HFFc6 (cell line): ENCODE measurements at regions not wholly inside any gene's neighbourhood (a gene's known extent, or its start where the extent isn't known, plus 50 kb on each side); places are given as distances from the start of the nearest gene placed in this dataset.

Experiments
- DNase-seq: peaks from one replicate; pipeline ENCODE4 v3.0.0-alpha.2; 2018
- H3K27ac Mint-ChIP-seq: 2 replicates; pipeline ENCODE4 v1.8.0; 2020; ENCODE audit warnings: mild to moderate bottlenecking, mixed read lengths
- H3K27me3 Mint-ChIP-seq: 2 replicates; pipeline ENCODE4 v1.8.0; 2021; ENCODE audit warnings: mild to moderate bottlenecking, moderate library complexity, mixed read lengths; ENCODE audit not compliant: insufficient read depth
- H3K36me3 Mint-ChIP-seq: 2 replicates; pipeline ENCODE4 v1.8.0; 2021; ENCODE audit warnings: low read depth, mixed read lengths
- H3K4me1 Mint-ChIP-seq: 2 replicates; pipeline ENCODE4 v1.8.0; 2020; ENCODE audit warnings: low read depth, mixed read lengths
- H3K4me3 Mint-ChIP-seq: 2 replicates; pipeline ENCODE4 v1.8.0; 2020; ENCODE audit warnings: mild to moderate bottlenecking, moderate library complexity, mixed read lengths
- H3K9me3 Mint-ChIP-seq: 2 replicates; pipeline ENCODE4 v1.8.0; 2020; ENCODE audit warnings: mild to moderate bottlenecking, mixed read lengths
- TF ChIP-seq, protein P1 (sequence below): fragments of 200-600 bp; sonication (generic); IDR thresholded peaks from 2 replicates; pipeline ENCODE4 v1.5.0; 2021; ENCODE audit warnings: antibody characterized with exemption, mild to moderate bottlenecking

DNA sequence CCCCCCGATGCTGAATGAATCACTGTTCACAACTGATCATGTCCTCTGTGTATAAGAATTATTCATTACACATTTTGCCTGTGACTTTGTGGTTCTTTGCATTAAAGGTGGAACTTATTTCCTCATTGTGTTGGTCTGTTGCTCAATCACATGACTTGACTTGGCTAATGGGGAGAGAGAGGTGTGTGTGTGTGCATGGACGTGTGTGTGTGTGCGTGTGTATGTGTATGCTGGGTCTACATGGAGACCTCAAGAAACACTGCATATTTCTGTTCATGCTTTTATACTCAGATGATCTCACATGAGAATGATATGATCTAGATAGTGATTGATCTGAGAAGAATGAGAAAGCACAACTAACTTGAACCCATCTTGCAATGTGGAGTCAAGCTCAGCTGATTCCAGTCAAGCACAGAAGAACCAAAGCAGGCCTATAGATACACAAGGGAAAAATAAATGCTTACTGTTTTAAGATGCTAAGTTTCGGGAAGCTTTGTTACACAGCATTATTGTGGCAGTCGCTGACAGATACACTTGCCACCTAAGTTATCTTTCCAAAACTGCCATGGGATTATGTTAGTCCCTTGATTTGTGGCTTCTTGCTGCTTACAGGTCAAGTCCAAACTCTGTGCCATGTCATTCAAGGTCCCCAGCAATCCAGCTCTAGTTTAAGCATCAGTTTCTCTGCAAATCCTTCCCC lies 167.9 kb upstream of the ZFHX3 start:
- Mint-ChIP-seq H3K4me1 (peaks cover 52% of the 10 kb centered on the region), H3K9me3 (peaks cover 9% of the 10 kb centered on the region; the same call in 1 of the 2 replicates), H3K27ac (peak overlapping the region; percentile 91), H3K36me3 (no peaks in the 10 kb centered on the region), H3K27me3 (no peaks in the 10 kb centered on the region), H3K4me3 (peak overlapping the region; percentile 61; the same call in 1 of the 2 replicates)
- TF ChIP-seq, protein P1, sequence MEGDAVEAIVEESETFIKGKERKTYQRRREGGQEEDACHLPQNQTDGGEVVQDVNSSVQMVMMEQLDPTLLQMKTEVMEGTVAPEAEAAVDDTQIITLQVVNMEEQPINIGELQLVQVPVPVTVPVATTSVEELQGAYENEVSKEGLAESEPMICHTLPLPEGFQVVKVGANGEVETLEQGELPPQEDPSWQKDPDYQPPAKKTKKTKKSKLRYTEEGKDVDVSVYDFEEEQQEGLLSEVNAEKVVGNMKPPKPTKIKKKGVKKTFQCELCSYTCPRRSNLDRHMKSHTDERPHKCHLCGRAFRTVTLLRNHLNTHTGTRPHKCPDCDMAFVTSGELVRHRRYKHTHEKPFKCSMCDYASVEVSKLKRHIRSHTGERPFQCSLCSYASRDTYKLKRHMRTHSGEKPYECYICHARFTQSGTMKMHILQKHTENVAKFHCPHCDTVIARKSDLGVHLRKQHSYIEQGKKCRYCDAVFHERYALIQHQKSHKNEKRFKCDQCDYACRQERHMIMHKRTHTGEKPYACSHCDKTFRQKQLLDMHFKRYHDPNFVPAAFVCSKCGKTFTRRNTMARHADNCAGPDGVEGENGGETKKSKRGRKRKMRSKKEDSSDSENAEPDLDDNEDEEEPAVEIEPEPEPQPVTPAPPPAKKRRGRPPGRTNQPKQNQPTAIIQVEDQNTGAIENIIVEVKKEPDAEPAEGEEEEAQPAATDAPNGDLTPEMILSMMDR = no peak
- DNase-seq = peak; percentile 77

DNA sequence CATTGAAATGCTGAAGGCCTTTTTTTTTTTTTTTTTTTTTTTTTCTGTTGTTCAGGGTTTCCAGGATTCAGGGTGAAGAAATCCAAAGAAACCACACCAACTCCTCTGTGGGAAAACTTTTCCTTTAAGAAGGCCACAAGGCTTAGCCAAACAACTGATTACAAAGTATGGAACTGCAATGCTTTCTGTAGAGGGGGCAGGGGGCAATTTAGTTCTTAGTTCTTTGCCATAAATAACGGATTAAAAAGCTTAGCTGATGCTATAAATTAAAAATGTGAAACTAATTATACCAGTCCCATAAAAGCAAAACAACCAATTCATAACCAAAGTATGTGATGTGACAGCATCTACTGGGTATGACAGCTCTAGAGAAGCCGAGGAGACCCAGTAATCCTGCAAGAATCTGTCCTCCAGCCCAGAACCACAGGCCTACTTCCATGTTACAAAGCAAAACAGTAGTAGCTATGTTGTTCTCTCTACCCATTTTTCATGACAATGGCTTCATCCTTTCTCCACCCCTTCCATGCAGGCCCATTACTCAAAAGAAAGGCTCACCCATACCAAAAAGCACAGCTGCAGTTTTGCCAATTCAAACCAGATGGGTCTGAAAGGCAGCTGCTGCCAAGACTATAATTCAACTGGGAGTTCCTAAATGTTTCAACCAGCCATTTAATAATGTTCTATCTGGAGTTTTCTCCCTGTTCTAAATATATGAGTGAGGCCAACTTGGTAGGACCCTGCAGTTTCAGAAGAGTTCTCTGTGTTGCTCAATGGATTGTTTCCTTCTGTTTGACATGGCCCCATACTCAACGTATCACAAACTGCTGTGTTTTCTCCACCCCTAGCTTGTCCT lies 167.1 kb upstream of the ZFHX3 start:
- H3K9me3 Mint-ChIP-seq = peaks cover 9% of the 10 kb centered on the region; the same call in 1 of the 2 replicates
- TF ChIP-seq, protein P1 = no peak
- no peaks in the 10 kb centered on the region for H3K36me3 Mint-ChIP-seq
- DNase-seq = peak; percentile 97
- H3K27ac Mint-ChIP-seq = peak overlapping the region; percentile 91
- H3K4me3 Mint-ChIP-seq = peak overlapping the region; percentile 76
- peaks cover 56% of the 10 kb centered on the region for H3K4me1 Mint-ChIP-seq
- H3K27me3 Mint-ChIP-seq = no peaks in the 10 kb centered on the region

DNA sequence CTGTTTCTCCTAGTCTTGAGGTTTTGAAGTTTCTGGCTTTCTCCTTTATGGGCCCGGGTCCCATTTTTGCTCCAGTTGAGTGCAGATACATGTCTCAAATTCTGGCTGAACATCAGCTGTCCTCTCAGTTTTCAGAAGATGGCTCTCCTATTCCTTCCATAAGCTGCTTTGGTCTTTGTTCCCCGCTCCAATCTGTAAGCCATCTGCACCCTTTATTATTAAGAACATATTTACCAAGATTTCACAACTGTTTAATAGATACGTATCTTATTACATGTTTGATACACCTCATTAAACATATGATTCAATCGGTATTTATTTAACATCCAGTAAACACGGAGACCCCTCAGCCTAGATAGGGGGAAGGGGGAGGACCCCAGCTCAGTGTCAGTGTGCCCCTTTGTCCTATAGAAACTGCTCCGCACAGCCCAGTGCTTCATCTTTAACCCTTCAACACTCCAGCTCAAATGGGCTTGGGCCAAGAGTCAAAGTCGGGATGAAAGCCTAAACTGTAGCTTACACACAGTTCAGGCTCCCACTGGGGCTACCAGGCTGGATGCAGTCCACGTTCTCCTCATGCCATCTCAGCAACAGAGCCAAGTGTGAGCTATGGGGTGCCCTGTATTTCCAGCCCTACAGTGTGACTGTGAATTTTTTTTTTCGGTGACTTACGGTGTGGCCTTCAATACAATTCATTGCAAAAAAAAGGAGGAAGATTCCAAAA lies 166.0 kb upstream of the ZFHX3 start:
- TF ChIP-seq, protein P1 = no peak
- no peak for DNase-seq
- Mint-ChIP-seq H3K27me3 (no peaks in the 10 kb centered on the region), H3K27ac (peak overlapping the region; percentile 91), H3K9me3 (peaks cover 9% of the 10 kb centered on the region; the same call in 1 of the 2 replicates), H3K36me3 (no peaks in the 10 kb centered on the region), H3K4me3 (peak overlapping the region; percentile 76), H3K4me1 (peaks cover 56% of the 10 kb centered on the region)

DNA sequence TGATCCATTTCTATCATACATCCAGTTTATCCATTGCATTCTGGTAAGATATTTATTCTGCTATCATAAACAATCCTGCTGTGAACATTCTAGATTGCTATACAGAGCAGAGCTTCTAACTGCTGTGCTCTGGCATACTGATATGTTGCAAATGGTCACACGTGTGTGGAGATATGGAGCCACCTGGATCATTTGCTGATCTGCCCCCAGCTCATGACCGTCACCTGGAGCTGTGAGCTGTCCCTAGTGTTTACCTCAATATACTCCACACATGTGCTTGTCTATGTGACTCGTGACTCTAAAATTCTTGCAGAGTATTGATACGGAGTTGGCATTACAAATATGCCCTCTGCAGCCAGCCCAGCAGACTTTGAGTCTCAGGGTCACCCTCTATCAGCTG lies 164.5 kb upstream of the ZFHX3 start:
- no peaks in the 10 kb centered on the region for H3K27me3 Mint-ChIP-seq

DNA sequence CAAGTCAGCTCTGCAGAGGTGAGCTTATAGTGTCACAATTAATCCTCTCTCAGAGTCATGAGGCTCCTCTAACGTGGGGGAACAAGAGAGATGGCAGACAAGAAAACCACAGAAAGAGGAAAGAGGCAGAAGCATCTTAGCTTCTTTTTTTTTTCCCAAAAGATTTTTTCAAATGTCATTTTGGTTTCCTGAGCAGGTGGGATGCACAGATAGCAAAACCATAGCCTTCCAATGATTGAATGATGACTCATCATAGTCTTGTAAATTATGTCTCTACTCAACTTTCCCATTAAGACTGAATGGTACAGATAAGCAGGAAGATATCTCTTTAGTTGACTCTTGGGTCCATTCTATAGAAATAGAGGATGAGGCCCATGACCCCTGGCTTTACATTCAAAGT lies 162.8 kb upstream of the ZFHX3 start:
- Mint-ChIP-seq H3K9me3 (peaks cover under 1% of the 10 kb centered on the region; the same call in 1 of the 2 replicates), H3K27me3 (no peaks in the 10 kb centered on the region)
- TF ChIP-seq, protein P1 = no peak

More for the DNA sequence above, 164.5 kb upstream of the ZFHX3 start:
- no peak for DNase-seq
- Mint-ChIP-seq H3K4me1 (peaks cover 56% of the 10 kb centered on the region), H3K36me3 (no peaks in the 10 kb centered on the region), H3K4me3 (no peak overlapping the region), H3K27ac (no peak overlapping the region), H3K9me3 (peaks cover 9% of the 10 kb centered on the region; the same call in 1 of the 2 replicates)
- TF ChIP-seq, protein P1 = no peak

More for the DNA sequence above, 162.8 kb upstream of the ZFHX3 start:
- H3K36me3 Mint-ChIP-seq = no peaks in the 10 kb centered on the region
- peaks cover 47% of the 10 kb centered on the region for H3K4me1 Mint-ChIP-seq
- no peak for DNase-seq
- H3K27ac Mint-ChIP-seq = no peak overlapping the region
- H3K4me3 Mint-ChIP-seq = no peak overlapping the region
